ENCODE measurements at regions not wholly inside any gene's neighbourhood (a gene's known extent, or its start where the extent isn't known, plus 50 kb on each side); places are given as distances from the start of the nearest gene placed in this dataset.

- 93 to 96% methylated on average over 3 of the region's 3 CpGs for WGBS, 2 experiments
- H3K4me3 ChIP-seq (ENCODE audit: insufficient read depth, low read depth, low read length) = no peak overlapping the region
- no peaks in the 10 kb centered on the region for H3K27me3 ChIP-seq (ENCODE audit: control insufficient read depth, insufficient read depth, low read length, poor library complexity, severe bottlenecking)
- H3K4me1 ChIP-seq (ENCODE audit: control insufficient read depth, insufficient read depth, low read length) = no peaks in the 10 kb centered on the region
- no peaks in the 10 kb centered on the region for H3K9me3 ChIP-seq (ENCODE audit: control insufficient read depth, low read length)
- no peak overlapping the region for H3K27ac ChIP-seq (ENCODE audit: insufficient read depth, low read depth, low read length, poor library complexity, severe bottlenecking)
- no peaks in the 10 kb centered on the region for H3K36me3 ChIP-seq (ENCODE audit: control insufficient read depth, insufficient read depth, low read length)
Observed at GRCh38 chr4:72919464-72919863, 150.1 kb downstream of the COX18 start.

GRCh38 chr4:72918362-72918761 is 151.2 kb downstream of the COX18 start:
- no peaks in the 10 kb centered on the region for H3K27me3 ChIP-seq (ENCODE audit: control insufficient read depth, insufficient read depth, low read length, poor library complexity, severe bottlenecking)
- H3K27ac ChIP-seq (ENCODE audit: insufficient read depth, low read depth, low read length, poor library complexity, severe bottlenecking) = no peak overlapping the region
- no peaks in the 10 kb centered on the region for H3K4me1 ChIP-seq (ENCODE audit: control insufficient read depth, insufficient read depth, low read length)
- WGBS, 2 experiments = 80 to 100% methylated on average over 1 of the region's 1 CpG
- no peaks in the 10 kb centered on the region for H3K36me3 ChIP-seq (ENCODE audit: control insufficient read depth, insufficient read depth, low read length)
- no peaks in the 10 kb centered on the region for H3K9me3 ChIP-seq (ENCODE audit: control insufficient read depth, low read length)
- H3K4me3 ChIP-seq (ENCODE audit: insufficient read depth, low read depth, low read length) = no peak overlapping the region

- no peaks in the 10 kb centered on the region for H3K27me3 ChIP-seq (ENCODE audit: control insufficient read depth, insufficient read depth, low read length, poor library complexity, severe bottlenecking)
- WGBS, 2 experiments = 29 to 48% methylated on average over 4 to 5 of the region's 5 CpGs
- no peaks in the 10 kb centered on the region for H3K4me1 ChIP-seq (ENCODE audit: control insufficient read depth, insufficient read depth, low read length)
- no peaks in the 10 kb centered on the region for H3K9me3 ChIP-seq (ENCODE audit: control insufficient read depth, low read length)
- H3K36me3 ChIP-seq (ENCODE audit: control insufficient read depth, insufficient read depth, low read length) = no peaks in the 10 kb centered on the region
- no peak overlapping the region for H3K4me3 ChIP-seq (ENCODE audit: insufficient read depth, low read depth, low read length)
- no peak overlapping the region for H3K27ac ChIP-seq (ENCODE audit: insufficient read depth, low read depth, low read length, poor library complexity, severe bottlenecking)
Observed at GRCh38 chr4:72911316-72911715, 158.2 kb downstream of the COX18 start.

- Histone ChIP-seq H3K4me3 (ENCODE audit: insufficient read depth, low read depth, low read length) (no peak overlapping the region), H3K27me3 (ENCODE audit: control insufficient read depth, insufficient read depth, low read length, poor library complexity, severe bottlenecking) (no peaks in the 10 kb centered on the region), H3K4me1 (ENCODE audit: control insufficient read depth, insufficient read depth, low read length) (no peaks in the 10 kb centered on the region), H3K36me3 (ENCODE audit: control insufficient read depth, insufficient read depth, low read length) (no peaks in the 10 kb centered on the region), H3K27ac (ENCODE audit: insufficient read depth, low read depth, low read length, poor library complexity, severe bottlenecking) (no peak overlapping the region), H3K9me3 (ENCODE audit: control insufficient read depth, low read length) (no peaks in the 10 kb centered on the region)
- 0 to 44% methylated on average over 1 of the region's 1 CpG for WGBS, 2 experiments
Observed at GRCh38 chr4:72909461-72909860, 160.1 kb downstream of the COX18 start.

GRCh38 chr4:72902354-72902753 is 167.2 kb downstream of the COX18 start:
- no CpG with 5 or more reads among the region's 1 CpG for WGBS, 2 experiments
- Histone ChIP-seq H3K36me3 (ENCODE audit: control insufficient read depth, insufficient read depth, low read length) (no peaks in the 10 kb centered on the region), H3K27ac (ENCODE audit: insufficient read depth, low read depth, low read length, poor library complexity, severe bottlenecking) (no peak overlapping the region), H3K4me3 (ENCODE audit: insufficient read depth, low read depth, low read length) (no peak overlapping the region), H3K9me3 (ENCODE audit: control insufficient read depth, low read length) (no peaks in the 10 kb centered on the region), H3K27me3 (ENCODE audit: control insufficient read depth, insufficient read depth, low read length, poor library complexity, severe bottlenecking) (no peaks in the 10 kb centered on the region), H3K4me1 (ENCODE audit: control insufficient read depth, insufficient read depth, low read length) (no peaks in the 10 kb centered on the region)

- H3K27ac ChIP-seq (ENCODE audit: insufficient read depth, low read depth, low read length, poor library complexity, severe bottlenecking) = no peak overlapping the region
- H3K9me3 ChIP-seq (ENCODE audit: control insufficient read depth, low read length) = no peaks in the 10 kb centered on the region
- no peak overlapping the region for H3K4me3 ChIP-seq (ENCODE audit: insufficient read depth, low read depth, low read length)
- H3K36me3 ChIP-seq (ENCODE audit: control insufficient read depth, insufficient read depth, low read length) = no peaks in the 10 kb centered on the region
- H3K27me3 ChIP-seq (ENCODE audit: control insufficient read depth, insufficient read depth, low read length, poor library complexity, severe bottlenecking) = no peaks in the 10 kb centered on the region
- WGBS, 2 experiments = 79 to 81% methylated on average over 2 of the region's 2 CpGs
- no peaks in the 10 kb centered on the region for H3K4me1 ChIP-seq (ENCODE audit: control insufficient read depth, insufficient read depth, low read length)
Observed at GRCh38 chr4:72901553-72901952, 168.0 kb downstream of the COX18 start.

- WGBS, 2 experiments = 83 to 88% methylated on average over 2 of the region's 2 CpGs
- H3K27ac ChIP-seq (ENCODE audit: insufficient read depth, low read depth, low read length, poor library complexity, severe bottlenecking) = no peak overlapping the region
Observed at GRCh38 chr4:72900952-72901351, 168.6 kb downstream of the COX18 start.

GRCh38 chr4:72899621-72900020 is 169.9 kb downstream of the COX18 start:
- WGBS, 2 experiments = 80 to 93% methylated on average over 3 of the region's 3 CpGs

More at GRCh38 chr4:72900952-72901351, 168.6 kb downstream of the COX18 start:
- Histone ChIP-seq H3K27me3 (ENCODE audit: control insufficient read depth, insufficient read depth, low read length, poor library complexity, severe bottlenecking) (no peaks in the 10 kb centered on the region), H3K4me1 (ENCODE audit: control insufficient read depth, insufficient read depth, low read length) (peaks cover 4% of the 10 kb centered on the region), H3K9me3 (ENCODE audit: control insufficient read depth, low read length) (no peaks in the 10 kb centered on the region), H3K4me3 (ENCODE audit: insufficient read depth, low read depth, low read length) (no peak overlapping the region), H3K36me3 (ENCODE audit: control insufficient read depth, insufficient read depth, low read length) (no peaks in the 10 kb centered on the region)

GRCh38 chr4:72899214-72899613 is 170.3 kb downstream of the COX18 start:
- H3K9me3 ChIP-seq (ENCODE audit: control insufficient read depth, low read length) = no peaks in the 10 kb centered on the region
- H3K27me3 ChIP-seq (ENCODE audit: control insufficient read depth, insufficient read depth, low read length, poor library complexity, severe bottlenecking) = no peaks in the 10 kb centered on the region
- H3K4me1 ChIP-seq (ENCODE audit: control insufficient read depth, insufficient read depth, low read length) = peaks cover 11% of the 10 kb centered on the region
- no peak overlapping the region for H3K4me3 ChIP-seq (ENCODE audit: insufficient read depth, low read depth, low read length)
- no peak overlapping the region for H3K27ac ChIP-seq (ENCODE audit: insufficient read depth, low read depth, low read length, poor library complexity, severe bottlenecking)
- H3K36me3 ChIP-seq (ENCODE audit: control insufficient read depth, insufficient read depth, low read length) = no peaks in the 10 kb centered on the region
- 90 to 96% methylated on average over 6 of the region's 6 CpGs for WGBS, 2 experiments

More at GRCh38 chr4:72899621-72900020, 169.9 kb downstream of the COX18 start:
- no peaks in the 10 kb centered on the region for H3K36me3 ChIP-seq (ENCODE audit: control insufficient read depth, insufficient read depth, low read length)
- peaks cover 8% of the 10 kb centered on the region for H3K4me1 ChIP-seq (ENCODE audit: control insufficient read depth, insufficient read depth, low read length)
- H3K9me3 ChIP-seq (ENCODE audit: control insufficient read depth, low read length) = no peaks in the 10 kb centered on the region
- no peak overlapping the region for H3K27ac ChIP-seq (ENCODE audit: insufficient read depth, low read depth, low read length, poor library complexity, severe bottlenecking)
- no peaks in the 10 kb centered on the region for H3K27me3 ChIP-seq (ENCODE audit: control insufficient read depth, insufficient read depth, low read length, poor library complexity, severe bottlenecking)
- no peak overlapping the region for H3K4me3 ChIP-seq (ENCODE audit: insufficient read depth, low read depth, low read length)

- Histone ChIP-seq H3K36me3 (ENCODE audit: control insufficient read depth, insufficient read depth, low read length) (no peaks in the 10 kb centered on the region), H3K27ac (ENCODE audit: insufficient read depth, low read depth, low read length, poor library complexity, severe bottlenecking) (no peak overlapping the region), H3K27me3 (ENCODE audit: control insufficient read depth, insufficient read depth, low read length, poor library complexity, severe bottlenecking) (no peaks in the 10 kb centered on the region), H3K4me3 (ENCODE audit: insufficient read depth, low read depth, low read length) (no peak overlapping the region), H3K4me1 (ENCODE audit: control insufficient read depth, insufficient read depth, low read length) (peaks cover 12% of the 10 kb centered on the region), H3K9me3 (ENCODE audit: control insufficient read depth, low read length) (no peaks in the 10 kb centered on the region)
- 91% methylated on average over 3 of the region's 3 CpGs for WGBS, 2 experiments
Observed at GRCh38 chr4:72896515-72896914, 173.0 kb downstream of the COX18 start.

GRCh38 chr4:72895408-72895807 is 174.1 kb downstream of the COX18 start:
- no peaks in the 10 kb centered on the region for H3K9me3 ChIP-seq (ENCODE audit: control insufficient read depth, low read length)
- no peaks in the 10 kb centered on the region for H3K36me3 ChIP-seq (ENCODE audit: control insufficient read depth, insufficient read depth, low read length)
- no peaks in the 10 kb centered on the region for H3K27me3 ChIP-seq (ENCODE audit: control insufficient read depth, insufficient read depth, low read length, poor library complexity, severe bottlenecking)
- H3K4me1 ChIP-seq (ENCODE audit: control insufficient read depth, insufficient read depth, low read length) = peaks cover 12% of the 10 kb centered on the region
- H3K4me3 ChIP-seq (ENCODE audit: insufficient read depth, low read depth, low read length) = no peak overlapping the region
- 28 to 35% methylated on average over 5 of the region's 5 CpGs for WGBS, 2 experiments
- peak overlapping the region; percentile 55 for H3K27ac ChIP-seq (ENCODE audit: insufficient read depth, low read depth, low read length, poor library complexity, severe bottlenecking)

Measured in ectodermal cell (in vitro differentiated cells).